Transverse colon (tissue), 3 donors: ENCODE measurements at regions not wholly inside any gene's neighbourhood (a gene's known extent, or its start where the extent isn't known, plus 50 kb on each side); places are given as distances from the start of the nearest gene placed in this dataset.

Source experiments
- EP300 ChIP-seq: sonication (generic); formaldehyde crosslinking; IDR thresholded peaks from one replicate; pipeline ENCODE4 v1.6.1; 2017; ENCODE audit warnings: antibody characterized with exemption, low read depth
- TF ChIP-seq, protein P1 (sequence below), 5 experiments: fragments of 200-600 bp in 3 of 5; fragments of 450-650 bp in 2 of 5; sonication (generic) in 3 of 5; IDR thresholded peaks; 1 replicate in 2 of 5; 2 replicates in 3 of 5; pipeline ENCODE4 v1.5.1; 2016 to 2017; ENCODE audit warnings: antibody characterized with exemption in 5 of 5, inconsistent platforms in 3 of 5, mild to moderate bottlenecking in 2 of 5, moderate library complexity in 1 of 5

GRCh38 chr4:33948921-33949320, 2295.4 kb downstream of the ARAP2 start:
- TF ChIP-seq, protein P1, sequence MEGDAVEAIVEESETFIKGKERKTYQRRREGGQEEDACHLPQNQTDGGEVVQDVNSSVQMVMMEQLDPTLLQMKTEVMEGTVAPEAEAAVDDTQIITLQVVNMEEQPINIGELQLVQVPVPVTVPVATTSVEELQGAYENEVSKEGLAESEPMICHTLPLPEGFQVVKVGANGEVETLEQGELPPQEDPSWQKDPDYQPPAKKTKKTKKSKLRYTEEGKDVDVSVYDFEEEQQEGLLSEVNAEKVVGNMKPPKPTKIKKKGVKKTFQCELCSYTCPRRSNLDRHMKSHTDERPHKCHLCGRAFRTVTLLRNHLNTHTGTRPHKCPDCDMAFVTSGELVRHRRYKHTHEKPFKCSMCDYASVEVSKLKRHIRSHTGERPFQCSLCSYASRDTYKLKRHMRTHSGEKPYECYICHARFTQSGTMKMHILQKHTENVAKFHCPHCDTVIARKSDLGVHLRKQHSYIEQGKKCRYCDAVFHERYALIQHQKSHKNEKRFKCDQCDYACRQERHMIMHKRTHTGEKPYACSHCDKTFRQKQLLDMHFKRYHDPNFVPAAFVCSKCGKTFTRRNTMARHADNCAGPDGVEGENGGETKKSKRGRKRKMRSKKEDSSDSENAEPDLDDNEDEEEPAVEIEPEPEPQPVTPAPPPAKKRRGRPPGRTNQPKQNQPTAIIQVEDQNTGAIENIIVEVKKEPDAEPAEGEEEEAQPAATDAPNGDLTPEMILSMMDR (IDR thresholded peaks at IDR 0.05) = no peak
- no peak for TF ChIP-seq EP300
